ENCODE measurements at regions not wholly inside any gene's neighbourhood (a gene's known extent, or its start where the extent isn't known, plus 50 kb on each side); places are given as distances from the start of the nearest gene placed in this dataset.

- intact Hi-C loops (cut with DNase I; ENCODE audit: low total_unique reads) = no loop called here
- H3K36me3 ChIP-seq = no peaks in the 10 kb centered on the region
- TF ChIP-seq POLR2A (IDR thresholded peaks at IDR 0.05) (no peak), CTCF (IDR thresholded peaks at IDR 0.05) (no peak), POLR2AphosphoS5 (IDR thresholded peaks at IDR 0.05) (no peak), EP300 (IDR thresholded peaks at IDR 0.05; ENCODE audit: low read depth) (no peak)
- no peaks in the 10 kb centered on the region for H3K27me3 ChIP-seq
- no peaks in the 10 kb centered on the region for H3K4me1 ChIP-seq
- H3K4me3 ChIP-seq = no peak overlapping the region
- H3K9me3 ChIP-seq = peaks cover 0 to 8% of the 10 kb centered on the region in 2 donors
- 72% methylated on average over 7 to 10 of the region's 10 CpGs for WGBS, 2 donors (ENCODE audit: low coverage in 1 of 2)
- DNase-seq = no peak
- in situ Hi-C loops (cut with MboI; ENCODE audit: low pct_ligation_motif_present in 1 of 4, low pct_unique_long_range_greater_than_20kb in 1 of 4, low sequenced_read_pairs in 3 of 4) = no loop called here
- H3K27ac ChIP-seq = no peak overlapping the region
Observed at GRCh38 chr1:213523781-213524398, 463.9 kb upstream of the PROX1 start.

DNA sequence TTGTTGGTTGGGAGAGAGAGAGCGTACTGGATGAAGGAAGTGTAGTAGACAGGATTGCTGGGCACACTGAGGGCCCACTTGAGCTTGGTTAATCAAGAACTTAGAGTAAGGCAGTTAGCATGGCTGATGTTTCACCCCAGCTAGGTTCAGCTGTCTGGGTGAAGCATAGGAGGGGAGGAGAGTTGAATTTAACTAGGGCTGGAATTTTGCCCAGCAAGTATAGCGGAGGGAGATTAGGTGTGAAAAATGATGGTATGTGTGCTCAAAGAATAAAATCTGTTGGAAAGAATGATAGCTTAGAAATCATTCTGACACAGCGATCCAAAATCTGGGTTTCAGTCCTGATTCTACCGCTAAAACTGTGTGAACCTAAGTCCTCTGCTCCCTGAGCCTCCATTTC, 461.5 kb upstream of the PROX1 start:
- intact Hi-C loops (cut with DNase I; ENCODE audit: low total_unique reads) (no loop called here), in situ Hi-C loops (cut with MboI; ENCODE audit: low pct_ligation_motif_present in 1 of 4, low pct_unique_long_range_greater_than_20kb in 1 of 4, low sequenced_read_pairs in 3 of 4) (no loop called here)
- H3K27me3 ChIP-seq = no peaks in the 10 kb centered on the region
- TF ChIP-seq CTCF (IDR thresholded peaks at IDR 0.05) (no peak), EP300 (IDR thresholded peaks at IDR 0.05; ENCODE audit: low read depth) (no peak), POLR2A (IDR thresholded peaks at IDR 0.05) (no peak), POLR2AphosphoS5 (IDR thresholded peaks at IDR 0.05) (no peak)
- H3K36me3 ChIP-seq = no peaks in the 10 kb centered on the region
- H3K27ac ChIP-seq = no peak overlapping the region
- peaks cover 0 to 8% of the 10 kb centered on the region in 2 donors for H3K9me3 ChIP-seq
- no peak for DNase-seq
- H3K4me3 ChIP-seq = no peak overlapping the region
- 90 to 93% methylated on average over 4 of the region's 4 CpGs for WGBS, 2 donors (ENCODE audit: low coverage in 1 of 2)
- H3K4me1 ChIP-seq = no peaks in the 10 kb centered on the region

DNA sequence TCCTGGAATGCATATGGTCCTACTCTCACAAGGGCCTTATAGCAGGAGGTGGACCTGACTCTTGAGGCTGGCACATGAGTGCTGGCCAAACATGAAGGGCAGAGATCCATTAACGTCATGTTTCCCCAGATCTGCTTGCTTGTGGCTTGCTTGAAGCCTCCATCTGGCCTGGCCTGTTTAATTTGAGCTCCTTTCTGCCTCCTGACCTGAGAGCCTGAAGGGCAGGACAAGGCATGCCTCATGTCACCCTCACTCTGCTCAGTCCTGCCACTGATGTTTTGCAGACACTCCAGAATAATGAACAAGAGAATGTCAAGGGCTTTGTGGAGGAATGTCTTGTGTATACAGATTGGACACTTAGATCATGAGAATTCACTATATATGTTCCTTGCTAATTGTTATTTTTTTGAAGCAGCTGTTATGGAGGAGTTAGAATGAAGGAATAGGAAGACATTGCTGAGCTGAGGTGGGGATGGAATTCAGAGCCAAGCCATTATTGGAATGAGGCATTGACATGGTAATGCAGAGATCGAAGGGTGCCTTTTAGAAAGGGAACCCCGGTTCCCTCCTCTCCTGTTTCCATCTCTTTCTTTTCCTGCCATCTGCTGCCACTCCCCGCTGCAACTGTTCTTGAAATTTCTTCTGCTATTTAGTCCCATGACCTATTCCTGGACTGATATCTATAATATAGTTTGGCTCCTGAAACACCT, 457.0 kb upstream of the PROX1 start:
- DNase-seq = no peak
- in situ Hi-C loops (cut with MboI; ENCODE audit: low pct_ligation_motif_present in 1 of 4, low pct_unique_long_range_greater_than_20kb in 1 of 4, low sequenced_read_pairs in 3 of 4) = no loop called here
- no peaks in the 10 kb centered on the region for H3K36me3 ChIP-seq
- WGBS, 2 donors (ENCODE audit: low coverage in 1 of 2) = 70 to 80% methylated on average over 4 of the region's 4 CpGs
- H3K27ac ChIP-seq = no peak overlapping the region
- no peaks in the 10 kb centered on the region for H3K27me3 ChIP-seq
- no peaks in the 10 kb centered on the region for H3K9me3 ChIP-seq
- no peak for TF ChIP-seq EP300 (IDR thresholded peaks at IDR 0.05; ENCODE audit: low read depth)
- no peak for TF ChIP-seq POLR2A (IDR thresholded peaks at IDR 0.05)
- TF ChIP-seq POLR2AphosphoS5 (IDR thresholded peaks at IDR 0.05) = no peak
- no peak for TF ChIP-seq CTCF (IDR thresholded peaks at IDR 0.05)
- H3K4me1 ChIP-seq = no peaks in the 10 kb centered on the region
- intact Hi-C loops (cut with DNase I; ENCODE audit: low total_unique reads) = no loop called here
- H3K4me3 ChIP-seq = no peak overlapping the region

DNA sequence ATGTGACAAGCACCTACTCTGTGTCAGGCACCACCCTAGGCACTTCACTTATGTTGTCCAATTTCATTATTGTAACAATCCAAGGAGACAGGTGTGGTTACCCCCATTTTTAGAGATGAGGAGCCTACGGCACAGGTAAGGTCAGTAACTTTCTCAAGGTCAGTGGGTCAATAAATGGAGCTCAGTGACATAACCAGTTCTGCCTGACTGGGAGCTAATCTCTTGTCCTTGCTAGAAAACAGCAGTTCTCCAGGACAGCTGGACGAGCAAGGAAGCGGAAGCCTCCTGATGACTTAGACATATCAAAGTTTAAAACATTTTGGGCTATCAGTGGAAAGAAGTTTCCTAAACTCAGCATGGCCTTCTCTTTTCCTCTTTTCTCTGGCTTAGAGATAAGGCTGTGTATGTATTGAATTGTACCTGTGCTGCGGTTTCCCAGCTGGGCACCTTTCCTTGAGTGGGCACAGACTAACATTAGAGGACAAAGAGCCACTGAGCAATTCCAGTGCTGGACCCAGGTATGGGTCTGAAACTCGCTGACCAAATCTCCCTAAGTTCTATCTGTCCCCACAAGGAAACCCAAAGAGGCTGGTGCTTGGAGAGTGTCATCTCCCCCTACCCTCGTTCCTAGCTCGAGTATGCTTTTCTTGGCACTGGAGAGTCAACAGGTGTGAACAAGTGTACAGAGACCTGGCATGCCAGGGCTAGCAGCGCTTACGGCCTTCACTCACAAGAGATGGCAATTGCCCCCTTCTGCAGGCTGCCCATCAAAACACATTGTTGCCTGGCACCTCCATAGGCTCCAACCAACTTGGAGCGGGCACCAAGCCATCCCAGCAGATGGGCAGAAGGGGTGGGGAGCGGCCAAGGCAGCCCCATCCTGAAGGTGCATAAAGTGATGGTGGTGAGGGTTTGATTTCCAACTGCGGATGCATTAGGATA, 456.1 kb upstream of the PROX1 start:
- H3K4me1 ChIP-seq = no peaks in the 10 kb centered on the region
- DNase-seq = no peak
- in situ Hi-C loops (cut with MboI; ENCODE audit: low pct_ligation_motif_present in 1 of 4, low pct_unique_long_range_greater_than_20kb in 1 of 4, low sequenced_read_pairs in 3 of 4) (no loop called here), intact Hi-C loops (cut with DNase I; ENCODE audit: low total_unique reads) (no loop called here)
- H3K4me3 ChIP-seq = no peak overlapping the region
- no peaks in the 10 kb centered on the region for H3K9me3 ChIP-seq
- H3K27ac ChIP-seq = no peak overlapping the region
- TF ChIP-seq EP300 (IDR thresholded peaks at IDR 0.05; ENCODE audit: low read depth) (no peak), POLR2AphosphoS5 (IDR thresholded peaks at IDR 0.05) (no peak), CTCF (IDR thresholded peaks at IDR 0.05) (no peak), POLR2A (IDR thresholded peaks at IDR 0.05) (no peak)
- no peaks in the 10 kb centered on the region for H3K36me3 ChIP-seq
- WGBS, 2 donors (ENCODE audit: low coverage in 1 of 2) = 83 to 93% methylated on average over 9 to 12 of the region's 12 CpGs
- H3K27me3 ChIP-seq = no peaks in the 10 kb centered on the region
